Panc1 (cell line): ENCODE measurements at regions not wholly inside any gene's neighbourhood (a gene's known extent, or its start where the extent isn't known, plus 50 kb on each side); places are given as distances from the start of the nearest gene placed in this dataset.

Experiments
- TCF7L2 ChIP-seq: IDR thresholded peaks from 2 replicates; pipeline ENCODE4 v1.6.1; 2011; ENCODE audit warnings: mild to moderate bottlenecking, low read depth, low read length, inconsistent platforms
- TF ChIP-seq, protein P1 (sequence below): fragments of 450-650 bp; IDR thresholded peaks from 2 replicates; pipeline ENCODE4 v1.5.1; 2017; ENCODE audit warnings: mild to moderate bottlenecking

DNA sequence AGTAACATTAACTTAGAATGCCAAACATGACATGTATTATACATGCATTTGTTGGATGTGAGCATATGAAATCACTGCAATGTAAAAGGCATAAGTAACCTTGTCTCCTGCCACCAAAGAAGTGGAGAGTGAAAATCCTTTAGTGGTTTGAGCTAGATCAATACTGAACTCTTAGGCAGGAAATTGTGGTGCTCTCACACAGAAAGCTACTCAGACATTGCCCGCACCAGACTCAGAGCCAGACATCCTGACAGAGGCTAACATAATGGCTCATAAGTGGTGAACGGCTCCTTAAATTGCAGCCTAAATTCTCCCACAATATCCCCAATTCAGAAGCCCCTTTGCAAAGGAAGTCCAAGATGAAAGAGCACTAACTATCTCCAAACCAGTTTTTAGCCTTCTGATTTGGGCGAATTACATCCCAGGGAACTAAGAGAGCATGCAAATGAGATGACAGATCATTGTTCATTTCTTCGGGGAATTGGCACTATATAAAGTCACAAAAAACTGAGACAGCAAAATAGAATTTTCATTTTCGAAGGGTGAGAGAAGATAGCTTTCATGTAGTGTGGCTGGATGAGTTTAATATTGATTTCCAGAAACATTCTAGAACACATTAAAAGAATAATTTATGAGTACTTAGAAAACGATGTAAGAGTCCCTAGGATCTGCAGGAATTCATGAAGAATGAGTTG is 233.6 kb upstream of the RPS6KA3 start:
- no peak for TF ChIP-seq TCF7L2
- TF ChIP-seq, protein P1, sequence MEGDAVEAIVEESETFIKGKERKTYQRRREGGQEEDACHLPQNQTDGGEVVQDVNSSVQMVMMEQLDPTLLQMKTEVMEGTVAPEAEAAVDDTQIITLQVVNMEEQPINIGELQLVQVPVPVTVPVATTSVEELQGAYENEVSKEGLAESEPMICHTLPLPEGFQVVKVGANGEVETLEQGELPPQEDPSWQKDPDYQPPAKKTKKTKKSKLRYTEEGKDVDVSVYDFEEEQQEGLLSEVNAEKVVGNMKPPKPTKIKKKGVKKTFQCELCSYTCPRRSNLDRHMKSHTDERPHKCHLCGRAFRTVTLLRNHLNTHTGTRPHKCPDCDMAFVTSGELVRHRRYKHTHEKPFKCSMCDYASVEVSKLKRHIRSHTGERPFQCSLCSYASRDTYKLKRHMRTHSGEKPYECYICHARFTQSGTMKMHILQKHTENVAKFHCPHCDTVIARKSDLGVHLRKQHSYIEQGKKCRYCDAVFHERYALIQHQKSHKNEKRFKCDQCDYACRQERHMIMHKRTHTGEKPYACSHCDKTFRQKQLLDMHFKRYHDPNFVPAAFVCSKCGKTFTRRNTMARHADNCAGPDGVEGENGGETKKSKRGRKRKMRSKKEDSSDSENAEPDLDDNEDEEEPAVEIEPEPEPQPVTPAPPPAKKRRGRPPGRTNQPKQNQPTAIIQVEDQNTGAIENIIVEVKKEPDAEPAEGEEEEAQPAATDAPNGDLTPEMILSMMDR: no peak
